Activated CD4-positive, alpha-beta memory T cell treated with anti-CD3 and anti-CD28 coated beads, Interleukin-2, amount 10 ng/mL, durations not matched to agents 7 days and 5 days (primary cell): ENCODE measurements at regions not wholly inside any gene's neighbourhood (a gene's known extent, or its start where the extent isn't known, plus 50 kb on each side); places are given as distances from the start of the nearest gene placed in this dataset.

Experiments
- CTCF ChIA-PET: fragments of 350-600 bp; sonication (Branson Sonifier 250); formaldehyde crosslinking; loops from one replicate; lab custom pipeline; 2021; ENCODE audit warnings: antibody characterized with exemption, inconsistent platforms; lab: Charles Lee
- POLR2A ChIA-PET: fragments of 350-600 bp; sonication (Branson Sonifier 250); formaldehyde crosslinking; loops from one replicate; lab custom pipeline; 2021; ENCODE audit warnings: antibody characterized with exemption; lab: Charles Lee
- DNase-seq: peaks from one replicate; pipeline ENCODE4 v3.0.0-alpha.2; 2020
- H3K27ac Mint-ChIP-seq: one replicate; pipeline ENCODE4 v1.8.0; 2021; ENCODE audit warnings: mild to moderate bottlenecking, mixed read lengths
- H3K27me3 Mint-ChIP-seq: one replicate; pipeline ENCODE4 v1.8.0; 2021; ENCODE audit warnings: mixed read lengths
- H3K36me3 Mint-ChIP-seq: one replicate; pipeline ENCODE4 v1.8.0; 2021; ENCODE audit warnings: low read depth, mixed read lengths
- H3K4me1 Mint-ChIP-seq: one replicate; pipeline ENCODE4 v1.8.0; 2021; ENCODE audit warnings: mixed read lengths
- H3K4me3 Mint-ChIP-seq: one replicate; pipeline ENCODE4 v1.8.0; 2021; ENCODE audit warnings: mild to moderate bottlenecking, mixed read lengths
- H3K9me3 Mint-ChIP-seq: one replicate; pipeline ENCODE4 v1.8.0; 2021; ENCODE audit warnings: mixed read lengths

DNA sequence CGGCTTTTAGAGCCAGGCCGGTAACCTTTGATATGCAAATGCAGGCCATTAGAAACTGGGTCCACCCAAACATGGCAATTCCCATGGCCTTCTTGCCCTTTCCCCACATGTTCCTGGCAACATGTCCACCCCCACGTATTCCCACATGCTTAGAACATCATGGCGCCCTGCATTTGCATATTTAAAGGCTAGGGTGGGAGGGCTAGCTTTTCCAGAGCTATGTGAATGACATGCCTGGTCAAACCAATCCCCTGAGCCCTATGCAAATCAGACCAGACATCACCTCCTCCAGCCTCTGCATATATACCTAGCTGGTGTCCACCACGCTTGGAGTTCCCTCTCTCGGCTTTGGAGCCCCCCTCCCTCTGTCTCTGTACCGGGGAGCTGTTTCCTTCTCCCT lies 481.9 kb downstream of the CDH2 start:
- no peak overlapping the region for H3K27ac Mint-ChIP-seq
- CTCF ChIA-PET, result interaction anchor here (1.2 kb wide), 1 partner anchor 10 kb away, joined by 3 read pairs; no protein-coding TSS in a partner anchor
- POLR2A ChIA-PET, result no interaction called here

DNA sequence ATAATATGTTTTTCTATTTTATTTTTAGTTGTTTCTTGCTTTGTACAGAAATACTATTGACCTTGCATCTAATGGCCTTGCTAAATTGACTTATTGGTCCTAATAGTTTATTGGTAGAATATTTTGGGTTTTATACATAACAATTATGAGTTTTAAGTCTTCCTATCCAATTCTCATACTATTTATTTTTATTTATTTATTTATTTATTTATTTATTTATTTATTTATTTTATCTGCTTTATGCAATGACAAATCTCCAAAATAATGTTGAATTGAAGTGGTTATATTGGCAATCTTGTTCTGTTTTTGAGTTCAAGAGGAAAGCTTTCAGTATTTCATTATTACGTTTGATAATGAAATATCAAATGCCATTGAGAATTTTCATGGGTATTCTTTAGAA lies 488.3 kb downstream of the CDH2 start:
- H3K27me3 Mint-ChIP-seq, result no peaks in the 10 kb centered on the region
- H3K27ac Mint-ChIP-seq, result no peak overlapping the region
- H3K4me3 Mint-ChIP-seq, result no peak overlapping the region
- ChIA-PET POLR2A (no interaction called here), CTCF (no interaction called here)
- H3K4me1 Mint-ChIP-seq, result no peaks in the 10 kb centered on the region
- no peaks in the 10 kb centered on the region for H3K36me3 Mint-ChIP-seq
- peaks cover 5% of the 10 kb centered on the region for H3K9me3 Mint-ChIP-seq
- no peak for DNase-seq

More for the DNA sequence above, 481.9 kb downstream of the CDH2 start:
- Mint-ChIP-seq H3K4me3 (no peak overlapping the region), H3K27me3 (no peaks in the 10 kb centered on the region), H3K36me3 (no peaks in the 10 kb centered on the region), H3K4me1 (no peaks in the 10 kb centered on the region), H3K9me3 (peaks cover 8% of the 10 kb centered on the region)
- DNase-seq, result no peak

DNA sequence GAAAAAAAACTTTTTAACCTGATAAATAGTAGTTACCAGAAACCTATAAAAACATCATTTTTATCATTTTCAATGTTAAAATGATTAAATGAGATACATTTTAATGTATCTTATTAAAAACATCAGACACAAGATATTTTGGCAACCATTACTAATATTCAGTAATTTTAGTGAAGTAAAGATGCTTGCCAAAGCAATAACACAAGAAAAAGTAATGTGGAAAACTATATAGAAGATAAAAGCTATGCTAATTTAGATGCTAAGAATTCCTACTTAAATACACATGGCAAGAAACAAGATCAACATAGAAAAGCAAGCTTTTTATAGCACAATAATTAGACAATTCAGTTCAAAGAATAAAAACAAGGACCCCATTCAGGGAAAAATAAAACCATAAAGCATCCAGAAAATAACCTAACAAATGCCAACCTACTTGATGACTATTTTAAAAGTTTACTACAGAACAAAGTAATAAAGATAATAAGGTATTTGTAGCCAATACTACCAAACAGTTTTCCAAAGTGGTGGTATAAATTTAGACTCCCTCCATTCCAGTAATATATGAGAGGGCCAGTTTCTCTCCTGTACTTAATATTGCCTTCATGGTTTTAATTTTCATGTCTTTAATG lies 489.5 kb downstream of the CDH2 start:
- no peaks in the 10 kb centered on the region for H3K36me3 Mint-ChIP-seq
- CTCF ChIA-PET, result no interaction called here
- H3K4me1 Mint-ChIP-seq, result no peaks in the 10 kb centered on the region
- POLR2A ChIA-PET, result no interaction called here
- no peak overlapping the region for H3K27ac Mint-ChIP-seq
- no peaks in the 10 kb centered on the region for H3K27me3 Mint-ChIP-seq
- peaks cover 5% of the 10 kb centered on the region for H3K9me3 Mint-ChIP-seq
- DNase-seq, result no peak
- no peak overlapping the region for H3K4me3 Mint-ChIP-seq

DNA sequence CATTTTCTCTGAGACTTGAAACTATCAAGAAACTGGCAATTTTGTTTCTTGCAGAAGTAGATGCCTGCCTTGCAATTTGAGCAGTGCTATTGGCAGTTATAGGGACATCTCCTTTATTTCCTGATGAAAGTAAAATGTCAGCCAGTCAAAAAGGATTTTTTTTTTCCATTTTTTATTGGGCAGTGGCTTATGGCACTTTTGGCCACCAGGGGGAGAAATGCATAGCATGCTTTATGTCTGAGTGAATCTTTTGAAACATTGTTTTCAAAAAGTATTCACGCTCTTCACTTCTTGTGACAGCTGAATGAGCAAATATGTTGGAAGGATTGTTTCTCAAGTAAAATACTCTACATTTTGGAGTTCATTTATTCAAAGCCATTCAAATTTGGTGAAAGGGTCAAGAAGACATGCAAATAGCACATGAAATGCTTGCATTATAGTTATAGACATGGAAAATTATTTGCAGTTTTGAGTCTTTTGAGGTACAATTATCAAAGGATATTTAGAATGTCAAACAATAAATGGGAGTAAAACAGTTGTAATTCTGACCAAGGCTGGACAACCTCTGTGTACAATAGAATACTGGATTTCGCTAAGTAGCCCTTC lies 491.0 kb downstream of the CDH2 start:
- Mint-ChIP-seq H3K9me3 (peaks cover 5% of the 10 kb centered on the region), H3K4me1 (no peaks in the 10 kb centered on the region), H3K27ac (no peak overlapping the region), H3K36me3 (no peaks in the 10 kb centered on the region), H3K4me3 (no peak overlapping the region), H3K27me3 (no peaks in the 10 kb centered on the region)
- POLR2A ChIA-PET, result no interaction called here
- CTCF ChIA-PET, result interaction anchor here (1.5 kb wide), 1 partner anchor 9 kb away, joined by 3 read pairs; no protein-coding TSS in a partner anchor
- DNase-seq, result no peak

DNA sequence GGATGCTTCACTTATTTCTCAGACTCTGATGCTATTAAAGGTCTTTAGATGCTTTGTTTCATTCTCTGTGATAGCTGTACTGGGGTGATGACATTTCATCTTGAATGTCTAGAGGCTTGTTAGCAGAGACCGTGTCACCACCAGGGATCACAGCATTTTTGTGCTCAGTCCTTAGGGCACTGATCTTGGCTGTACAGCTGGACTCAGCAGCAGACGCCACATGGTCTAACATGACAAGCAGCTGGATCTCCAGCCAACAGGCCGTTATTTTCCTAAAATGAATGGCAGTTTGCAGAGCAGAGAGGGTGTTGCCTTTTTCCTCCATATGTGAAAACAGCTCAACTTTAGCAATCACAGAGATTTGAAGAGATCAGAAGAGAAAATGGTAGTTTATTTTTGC lies 491.8 kb downstream of the CDH2 start:
- Mint-ChIP-seq H3K27ac (no peak overlapping the region), H3K27me3 (no peaks in the 10 kb centered on the region), H3K4me1 (no peaks in the 10 kb centered on the region), H3K36me3 (no peaks in the 10 kb centered on the region), H3K9me3 (peaks cover 5% of the 10 kb centered on the region), H3K4me3 (no peak overlapping the region)
- ChIA-PET CTCF (interaction anchor here (1.5 kb wide), 1 partner anchor 9 kb away, joined by 3 read pairs; no protein-coding TSS in a partner anchor), POLR2A (no interaction called here)
- no peak for DNase-seq

DNA sequence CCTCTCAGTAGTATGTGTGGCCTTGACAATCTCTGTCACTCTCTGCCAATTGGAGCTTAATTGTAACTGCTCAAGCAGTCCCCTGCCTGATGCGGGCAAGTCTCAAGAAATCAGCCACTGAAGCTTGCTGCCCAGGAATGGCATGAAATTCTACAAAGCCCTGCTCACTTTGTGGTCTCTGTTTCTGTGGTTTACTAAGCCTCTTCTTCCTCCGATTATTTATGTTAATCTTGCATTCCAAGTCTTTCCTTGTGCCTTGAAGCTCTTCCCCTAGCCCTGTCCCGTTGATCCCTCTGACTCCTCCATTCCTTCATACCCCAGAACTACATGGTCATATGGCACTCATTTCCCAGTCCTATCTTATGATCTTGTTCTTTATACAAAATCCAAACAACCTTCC lies 489.3 kb upstream of the CHST9 start:
- H3K36me3 Mint-ChIP-seq, result no peaks in the 10 kb centered on the region
- H3K9me3 Mint-ChIP-seq, result peaks cover 15% of the 10 kb centered on the region
- H3K27me3 Mint-ChIP-seq, result no peaks in the 10 kb centered on the region
- DNase-seq, result no peak
- H3K4me3 Mint-ChIP-seq, result no peak overlapping the region
- CTCF ChIA-PET, result no interaction called here
- no peaks in the 10 kb centered on the region for H3K4me1 Mint-ChIP-seq
- no peak overlapping the region for H3K27ac Mint-ChIP-seq
- POLR2A ChIA-PET, result no interaction called here

DNA sequence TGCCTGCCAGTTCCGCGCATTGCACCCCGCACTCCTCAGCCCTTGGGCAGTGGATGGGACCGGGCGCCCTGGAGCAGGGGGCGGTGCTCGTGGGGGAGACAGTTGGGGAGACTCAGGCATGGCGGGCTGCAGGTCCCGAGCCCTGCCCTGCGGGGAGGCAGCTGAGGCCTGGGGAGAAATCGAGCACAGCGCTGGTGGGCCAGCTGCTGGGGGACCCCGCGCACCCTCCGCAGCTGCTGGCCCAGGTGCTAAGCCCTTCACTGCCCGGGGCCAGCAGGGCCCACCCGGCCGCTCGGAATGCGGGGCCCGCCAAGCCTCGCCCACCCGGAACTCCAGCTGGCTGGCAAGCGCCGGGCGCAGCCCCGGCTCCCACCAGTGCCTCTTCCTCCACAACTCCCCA lies 488.8 kb upstream of the CHST9 start:
- Mint-ChIP-seq H3K36me3 (no peaks in the 10 kb centered on the region), H3K4me3 (no peak overlapping the region), H3K4me1 (no peaks in the 10 kb centered on the region), H3K27ac (no peak overlapping the region), H3K9me3 (peaks cover 15% of the 10 kb centered on the region), H3K27me3 (no peaks in the 10 kb centered on the region)
- ChIA-PET CTCF (no interaction called here), POLR2A (no interaction called here)
- no peak for DNase-seq

DNA sequence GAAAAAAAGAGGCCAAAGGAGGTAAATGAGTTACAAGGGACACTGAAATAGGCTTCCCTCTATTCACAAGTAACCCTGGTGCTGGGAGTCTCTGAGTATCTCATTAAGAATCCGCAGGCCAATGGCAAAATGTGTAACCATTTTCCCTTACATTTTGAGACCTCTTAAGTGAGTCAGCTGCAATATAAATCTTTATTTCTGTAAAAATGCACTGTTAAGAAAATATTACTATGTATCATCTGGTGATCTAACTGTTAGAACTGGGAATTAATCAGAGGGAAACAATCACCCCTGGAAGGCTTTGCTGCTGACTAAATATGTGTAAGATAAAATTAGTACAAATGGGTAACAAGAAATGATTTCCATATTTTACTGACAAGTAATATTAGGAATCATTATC lies 483.1 kb upstream of the CHST9 start:
- POLR2A ChIA-PET, result no interaction called here

DNA sequence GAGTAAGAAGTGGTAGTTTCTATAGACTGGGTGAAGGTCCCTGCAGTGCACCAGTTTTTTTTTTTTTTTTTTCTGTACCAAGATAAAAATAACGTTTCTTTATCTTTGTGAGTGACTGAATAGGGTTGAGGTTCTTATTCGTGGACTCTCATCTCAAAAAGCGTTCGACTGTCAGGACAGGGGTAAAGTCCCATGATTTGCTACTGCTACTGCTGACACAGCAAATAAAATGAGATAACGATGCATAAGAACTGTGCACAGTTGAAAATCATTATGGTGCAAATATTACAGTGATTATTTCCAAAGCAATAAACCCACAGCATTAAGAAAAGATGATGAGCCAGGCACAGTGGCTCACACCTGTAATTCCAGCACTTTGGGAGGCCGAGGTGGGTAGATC lies 482.0 kb upstream of the CHST9 start:
- Mint-ChIP-seq H3K4me3 (no peak overlapping the region), H3K4me1 (no peaks in the 10 kb centered on the region), H3K9me3 (no peaks in the 10 kb centered on the region), H3K27ac (no peak overlapping the region), H3K36me3 (no peaks in the 10 kb centered on the region), H3K27me3 (no peaks in the 10 kb centered on the region)
- CTCF ChIA-PET, result no interaction called here
- no peak for DNase-seq
- POLR2A ChIA-PET, result no interaction called here

More for the DNA sequence above, 483.1 kb upstream of the CHST9 start:
- no peaks in the 10 kb centered on the region for H3K36me3 Mint-ChIP-seq
- peaks cover 6% of the 10 kb centered on the region for H3K9me3 Mint-ChIP-seq
- no peak overlapping the region for H3K4me3 Mint-ChIP-seq
- no peaks in the 10 kb centered on the region for H3K27me3 Mint-ChIP-seq
- CTCF ChIA-PET, result no interaction called here
- DNase-seq, result no peak
- H3K27ac Mint-ChIP-seq, result no peak overlapping the region
- H3K4me1 Mint-ChIP-seq, result no peaks in the 10 kb centered on the region

DNA sequence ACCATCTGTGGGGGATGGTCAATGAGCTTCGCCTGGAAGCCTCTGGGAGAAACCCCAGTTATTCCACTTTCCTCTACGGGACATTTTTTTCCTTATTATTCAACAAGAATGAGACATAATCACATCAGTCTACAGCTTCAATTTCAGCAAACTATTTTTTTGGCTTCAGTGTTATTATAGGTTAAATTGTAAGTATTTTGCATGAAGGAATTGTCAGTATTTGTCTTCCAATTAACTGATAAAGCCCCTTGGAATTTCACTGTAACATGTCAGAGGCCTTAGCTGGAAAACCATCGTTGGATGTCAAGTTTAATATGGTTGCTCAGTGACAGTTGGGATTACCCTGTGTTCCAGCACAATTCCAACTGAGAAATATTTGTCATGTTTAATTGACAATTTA lies 480.9 kb upstream of the CHST9 start:
- Mint-ChIP-seq H3K4me1 (no peaks in the 10 kb centered on the region), H3K27ac (no peak overlapping the region), H3K27me3 (no peaks in the 10 kb centered on the region), H3K36me3 (no peaks in the 10 kb centered on the region), H3K9me3 (no peaks in the 10 kb centered on the region), H3K4me3 (no peak overlapping the region)
- ChIA-PET POLR2A (no interaction called here), CTCF (no interaction called here)
- DNase-seq, result no peak

DNA sequence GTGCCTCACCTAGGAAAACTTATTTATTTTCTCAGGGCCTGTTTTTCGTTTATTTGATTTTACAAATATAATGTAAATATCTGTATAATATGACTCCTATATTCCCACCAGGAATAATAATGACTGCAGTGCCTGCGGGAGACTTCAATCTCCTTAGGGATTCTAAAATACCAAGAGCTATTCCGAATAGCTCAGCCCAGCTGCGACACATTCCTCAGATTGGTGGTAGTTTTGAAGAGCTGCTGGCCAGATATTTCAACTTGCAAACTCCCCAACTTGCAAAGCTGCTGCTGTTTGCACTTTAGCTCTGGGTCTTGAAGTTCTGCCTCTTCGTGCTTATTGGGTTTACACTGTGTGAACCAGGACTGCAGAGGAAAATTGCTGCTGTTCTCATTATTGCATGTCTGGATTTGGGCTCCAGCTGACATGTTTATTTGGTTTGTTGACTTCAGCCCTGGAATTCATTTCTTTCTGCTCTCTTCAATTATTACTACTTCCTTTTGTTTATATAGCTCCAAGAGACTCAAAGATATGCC lies 480.2 kb upstream of the CHST9 start:
- ChIA-PET POLR2A (no interaction called here), CTCF (no interaction called here)
- Mint-ChIP-seq H3K27ac (no peak overlapping the region), H3K27me3 (no peaks in the 10 kb centered on the region), H3K36me3 (no peaks in the 10 kb centered on the region), H3K4me1 (no peaks in the 10 kb centered on the region), H3K4me3 (no peak overlapping the region), H3K9me3 (no peaks in the 10 kb centered on the region)
- DNase-seq, result no peak

DNA sequence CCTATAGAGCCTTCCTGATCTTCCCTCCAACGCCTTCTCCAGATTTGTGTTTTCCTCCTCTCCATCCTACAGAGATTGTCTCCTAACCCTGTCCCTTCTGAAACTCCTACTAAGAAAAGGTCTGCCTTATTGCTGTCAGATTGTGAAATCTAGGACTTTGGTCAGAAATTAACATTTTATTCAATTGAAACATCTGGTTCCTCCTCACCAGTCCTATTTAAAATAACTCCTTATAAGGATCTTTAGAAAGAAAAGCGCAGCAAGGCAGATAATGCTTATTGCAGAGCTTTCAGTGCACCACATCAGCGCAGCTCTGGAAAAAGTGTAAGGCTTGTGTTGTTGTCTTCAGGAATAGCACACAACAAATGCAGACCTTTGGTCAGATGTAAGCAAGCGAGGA lies 477.8 kb upstream of the CHST9 start:
- no peak for DNase-seq
- Mint-ChIP-seq H3K4me3 (no peak overlapping the region), H3K4me1 (no peaks in the 10 kb centered on the region), H3K36me3 (no peaks in the 10 kb centered on the region), H3K27ac (no peak overlapping the region), H3K27me3 (no peaks in the 10 kb centered on the region), H3K9me3 (peaks cover 6% of the 10 kb centered on the region)
- ChIA-PET POLR2A (no interaction called here), CTCF (no interaction called here)

DNA sequence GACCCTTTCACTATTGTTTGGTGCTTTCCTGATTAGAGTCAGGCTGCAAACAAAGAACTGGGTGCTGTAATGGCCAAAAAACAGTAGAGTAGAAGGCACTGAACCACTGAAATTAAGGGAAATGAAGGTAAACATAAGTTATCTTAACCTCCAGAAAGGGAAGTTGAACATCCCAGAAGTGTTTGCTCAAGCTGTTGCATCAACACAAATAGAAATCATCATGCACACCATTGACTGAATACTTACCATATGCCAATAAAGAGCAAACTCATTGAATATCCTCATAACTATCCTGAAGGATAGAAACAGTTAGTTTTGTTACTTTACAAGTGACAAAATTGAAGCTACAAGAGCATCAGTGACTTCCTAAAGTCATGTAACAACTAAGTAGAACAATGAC lies 477.4 kb upstream of the CHST9 start:
- POLR2A ChIA-PET, result no interaction called here
- Mint-ChIP-seq H3K36me3 (no peaks in the 10 kb centered on the region), H3K4me3 (no peak overlapping the region), H3K27ac (no peak overlapping the region), H3K9me3 (peaks cover 6% of the 10 kb centered on the region), H3K27me3 (no peaks in the 10 kb centered on the region), H3K4me1 (no peaks in the 10 kb centered on the region)
- DNase-seq, result no peak
- CTCF ChIA-PET, result no interaction called here
